Gastroesophageal sphincter (tissue), 4 donors: ENCODE measurements at regions not wholly inside any gene's neighbourhood (a gene's known extent, or its start where the extent isn't known, plus 50 kb on each side); places are given as distances from the start of the nearest gene placed in this dataset.
A peak's percentile ranks its signal among the peaks of the same experiment; 100 is the strongest.

Experiments
- ATAC-seq: fragments of 150-250 bp; one replicate; pipeline ENCODE4 v1.9.1; 2016; ENCODE audit warnings: mild to moderate bottlenecking, moderate library complexity
- H3K27ac ChIP-seq, 4 donors: fragments of 200-600 bp; sonication (generic) in 3 of 4; 1 replicate in 3 of 4; 2 replicates in 1 of 4; pipeline ENCODE4 v1.5.1; 2016 to 2019
- H3K27me3 ChIP-seq: fragments of 200-600 bp; sonication (generic); one replicate; pipeline ENCODE4 v1.5.1; 2019
- H3K36me3 ChIP-seq, 2 donors: fragments of 200-600 bp; sonication (generic); one replicate each; pipeline ENCODE4 v1.5.1; 2019; ENCODE audit warnings: control low read depth in 1 of 2
- H3K4me1 ChIP-seq, 3 donors: fragments of 200-600 bp; sonication (generic); 1 replicate in 2 of 3; 2 replicates in 1 of 3; pipeline ENCODE4 v1.5.1; 2016 to 2019; ENCODE audit warnings: control low read depth in 2 of 3
- H3K4me3 ChIP-seq, 2 donors: fragments of 200-600 bp; sonication (generic); one replicate each; pipeline ENCODE4 v1.5.1; 2019; ENCODE audit warnings: mild to moderate bottlenecking in 1 of 2, moderate library complexity in 1 of 2
- H3K9me3 ChIP-seq, 3 donors: fragments of 200-600 bp; sonication (generic); one replicate each; pipeline ENCODE4 v1.5.1; 2017 to 2019; ENCODE audit warnings: control low read depth in 2 of 3
- EP300 ChIP-seq: sonication (generic); formaldehyde crosslinking; IDR thresholded peaks from one replicate; pipeline ENCODE4 v1.6.1; 2017; ENCODE audit warnings: antibody characterized with exemption, mild to moderate bottlenecking
- POLR2A ChIP-seq, 2 donors: fragments of 450-650 bp; IDR thresholded peaks; one replicate each; pipeline ENCODE4 v1.6.1; 2017; ENCODE audit warnings: antibody characterized with exemption in 2 of 2, mild to moderate bottlenecking in 2 of 2, moderate library complexity in 1 of 2
- POLR2AphosphoS5 ChIP-seq: sonication (generic); formaldehyde crosslinking; IDR thresholded peaks from one replicate; pipeline ENCODE4 v1.6.1; 2017; ENCODE audit warnings: antibody characterized with exemption
- WGBS, 2 donors: methylation state at CpG; one replicate each; pipeline ENCODE4 v1.1.5; 2018; ENCODE audit warnings: low coverage in 1 of 2; 5-methylcytosine and 5-hydroxymethylcytosine counted together

DNA sequence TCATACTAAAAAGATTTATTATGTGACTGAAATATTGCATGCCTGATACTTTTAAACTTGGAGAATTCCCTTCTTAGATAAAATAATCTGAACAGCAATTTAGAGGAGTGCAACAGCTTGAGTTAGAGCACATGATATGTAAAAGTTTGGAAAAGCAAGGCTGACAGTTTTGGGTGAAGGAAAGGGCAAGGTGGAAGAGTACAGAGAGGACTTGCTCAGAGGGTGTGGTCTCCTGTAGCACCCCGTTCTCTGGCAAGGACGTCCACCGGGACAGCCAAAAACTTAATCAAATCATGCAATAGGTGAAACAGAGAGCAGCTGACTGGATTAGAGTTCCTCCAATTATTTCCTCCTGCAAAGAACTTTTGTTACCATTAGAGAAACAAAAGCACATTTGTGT is 65.2 kb upstream of the PDZRN4 start:
- peak overlapping the region in 1 of 4 donors; percentile 10 for H3K27ac ChIP-seq
- whole genome bisulfite sequencing, 2 donors, result 0 to 13% methylated on average over 1 to 3 of the region's 3 CpGs
- peak; percentile 90 for ATAC-seq

GRCh38 chr12:41123871-41124270 is 64.2 kb upstream of the PDZRN4 start:
- 27 to 50% methylated on average over 1 of the region's 1 CpG for WGBS, 2 donors
- Histone ChIP-seq H3K9me3 (no peaks in the 10 kb centered on the region), H3K27me3 (no peaks in the 10 kb centered on the region), H3K4me3 (no peak overlapping the region), H3K4me1 (peaks cover 0 to 43% (median 4%) of the 10 kb centered on the region in 3 donors), H3K36me3 (no peaks in the 10 kb centered on the region), H3K27ac (no peak overlapping the region)
- ATAC-seq, result no peak
- no peak for TF ChIP-seq EP300

More for the DNA sequence above, 65.2 kb upstream of the PDZRN4 start:
- H3K4me1 ChIP-seq, result peaks cover 0 to 34% (median 0%) of the 10 kb centered on the region in 3 donors
- H3K36me3 ChIP-seq, result no peaks in the 10 kb centered on the region
- H3K4me3 ChIP-seq, result no peak overlapping the region
- H3K9me3 ChIP-seq, result no peaks in the 10 kb centered on the region
- H3K27me3 ChIP-seq, result no peaks in the 10 kb centered on the region
- TF ChIP-seq POLR2AphosphoS5, result peak; percentile 67
- no peak for TF ChIP-seq EP300
- TF ChIP-seq POLR2A (IDR thresholded peaks at IDR 0.05), result no peak
